ENCODE measurements at regions not wholly inside any gene's neighbourhood (a gene's known extent, or its start where the extent isn't known, plus 50 kb on each side); places are given as distances from the start of the nearest gene placed in this dataset.

DNA sequence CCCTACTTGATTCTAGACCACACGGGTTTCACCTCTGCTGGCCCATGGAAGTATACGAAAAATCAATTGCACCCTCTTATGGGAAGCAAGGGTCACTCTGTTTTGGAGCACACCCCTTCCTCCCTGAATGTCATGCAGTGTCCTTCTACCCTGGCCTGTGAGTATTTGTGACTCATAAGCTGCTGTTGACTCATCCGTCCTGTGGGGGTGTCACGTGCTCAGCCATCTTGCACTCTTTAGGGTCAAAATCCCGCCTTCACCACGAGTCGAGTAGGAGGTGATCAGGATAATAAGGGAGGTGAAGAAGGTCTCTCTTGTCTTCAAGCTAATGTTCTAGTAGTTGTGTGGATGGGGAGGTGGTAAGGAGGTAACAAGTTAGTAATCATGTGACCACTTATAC lies 341.0 kb upstream of the EEF2KMT start:
- Histone ChIP-seq H3K27ac (no peak overlapping the region), H3K4me1 (no peaks in the 10 kb centered on the region), H3K36me3 (no peaks in the 10 kb centered on the region), H3K27me3 (peaks cover 0 to 4% (median 0%) of the 10 kb centered on the region in 9 donors), H3K9me3 (no peaks in the 10 kb centered on the region), H3K4me3 (no peak overlapping the region)
- ATAC-seq: no peak
- DNase-seq: no peak
- WGBS, 4 donors: 70 to 82% (median 77%) methylated on average over 7 of the region's 7 CpGs
- TF ChIP-seq, protein P1, sequence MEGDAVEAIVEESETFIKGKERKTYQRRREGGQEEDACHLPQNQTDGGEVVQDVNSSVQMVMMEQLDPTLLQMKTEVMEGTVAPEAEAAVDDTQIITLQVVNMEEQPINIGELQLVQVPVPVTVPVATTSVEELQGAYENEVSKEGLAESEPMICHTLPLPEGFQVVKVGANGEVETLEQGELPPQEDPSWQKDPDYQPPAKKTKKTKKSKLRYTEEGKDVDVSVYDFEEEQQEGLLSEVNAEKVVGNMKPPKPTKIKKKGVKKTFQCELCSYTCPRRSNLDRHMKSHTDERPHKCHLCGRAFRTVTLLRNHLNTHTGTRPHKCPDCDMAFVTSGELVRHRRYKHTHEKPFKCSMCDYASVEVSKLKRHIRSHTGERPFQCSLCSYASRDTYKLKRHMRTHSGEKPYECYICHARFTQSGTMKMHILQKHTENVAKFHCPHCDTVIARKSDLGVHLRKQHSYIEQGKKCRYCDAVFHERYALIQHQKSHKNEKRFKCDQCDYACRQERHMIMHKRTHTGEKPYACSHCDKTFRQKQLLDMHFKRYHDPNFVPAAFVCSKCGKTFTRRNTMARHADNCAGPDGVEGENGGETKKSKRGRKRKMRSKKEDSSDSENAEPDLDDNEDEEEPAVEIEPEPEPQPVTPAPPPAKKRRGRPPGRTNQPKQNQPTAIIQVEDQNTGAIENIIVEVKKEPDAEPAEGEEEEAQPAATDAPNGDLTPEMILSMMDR (IDR thresholded peaks at IDR 0.05): no peak
- no peak for TF ChIP-seq POLR2A (IDR thresholded peaks at IDR 0.05)
- intact Hi-C loops (cut with DNase I): no loop called here

DNA sequence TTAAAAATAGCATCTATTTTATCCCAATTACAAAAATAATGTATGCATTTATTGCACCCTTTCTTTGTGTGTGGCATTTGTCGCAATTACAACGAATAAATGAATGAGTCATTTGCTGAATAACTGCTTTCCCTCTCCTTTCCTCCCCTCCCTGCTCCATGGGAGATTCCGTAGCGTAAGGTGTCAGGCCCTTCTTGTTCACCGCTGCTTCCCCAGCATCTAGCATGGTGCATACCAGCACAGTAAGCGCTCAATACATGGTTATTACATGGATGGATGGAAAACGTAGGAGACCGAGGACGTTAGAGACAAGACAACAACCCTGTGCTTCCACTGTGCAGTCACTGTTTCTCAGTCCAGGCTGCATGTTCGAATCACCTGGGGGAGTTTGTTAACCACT lies 336.0 kb upstream of the EEF2KMT start:
- Histone ChIP-seq H3K9me3 (no peaks in the 10 kb centered on the region), H3K4me1 (no peaks in the 10 kb centered on the region), H3K4me3 (no peak overlapping the region), H3K27ac (no peak overlapping the region), H3K36me3 (no peaks in the 10 kb centered on the region), H3K27me3 (peaks cover 0 to 4% (median 0%) of the 10 kb centered on the region in 9 donors)
- WGBS, 4 donors: 48 to 74% (median 70%) methylated on average over 10 of the region's 10 CpGs
- intact Hi-C loops (cut with DNase I): no loop called here
- DNase-seq: no peak
- ATAC-seq: no peak
- TF ChIP-seq POLR2A (IDR thresholded peaks at IDR 0.05): no peak
- TF ChIP-seq, protein P1 (IDR thresholded peaks at IDR 0.05): no peak

DNA sequence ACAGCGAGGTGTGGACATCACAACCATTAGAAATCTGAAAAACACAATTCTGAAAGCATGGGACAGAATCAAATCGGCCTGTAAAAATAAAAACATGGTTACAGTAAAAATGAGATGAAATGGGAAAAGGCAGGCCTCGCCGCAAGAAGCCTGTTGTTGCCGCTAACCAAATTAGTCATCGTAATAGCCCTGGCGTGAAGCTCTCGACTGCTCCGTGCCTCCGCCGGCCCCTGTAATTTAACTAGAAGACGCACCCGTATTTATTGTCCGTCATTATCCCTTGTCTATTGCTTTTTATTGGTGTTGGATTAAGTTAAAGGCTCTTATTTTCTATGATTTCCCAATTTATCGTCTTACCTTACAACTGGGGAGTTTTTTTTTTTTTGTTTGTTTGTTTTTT lies 334.6 kb upstream of the EEF2KMT start:
- intact Hi-C loops (cut with DNase I): no loop called here
- WGBS, 4 donors: 87 to 91% (median 89%) methylated on average over 15 of the region's 15 CpGs
- no peak for DNase-seq

DNA sequence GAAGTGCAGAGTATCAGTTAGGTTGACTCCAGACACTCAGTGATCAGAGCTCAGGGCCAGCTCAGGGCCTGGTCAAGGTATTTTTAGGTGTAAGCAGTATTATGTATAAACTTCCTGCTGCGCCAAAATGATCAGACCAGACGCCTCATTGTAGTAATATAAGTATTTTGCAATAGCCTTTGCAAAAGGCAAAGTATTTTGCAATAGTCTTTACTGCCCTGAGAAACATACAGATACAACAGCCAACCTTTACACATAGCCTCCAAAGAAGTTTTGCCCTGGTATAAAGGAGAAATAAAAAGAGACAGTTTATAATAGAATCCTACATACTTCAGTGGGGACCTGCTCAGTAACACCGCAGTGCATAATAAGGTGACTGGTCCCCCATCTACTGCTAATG lies 333.0 kb upstream of the EEF2KMT start:
- TF ChIP-seq, protein P1 (IDR thresholded peaks at IDR 0.05): no peak
- intact Hi-C loops (cut with DNase I): no loop called here

More for the DNA sequence above, 334.6 kb upstream of the EEF2KMT start:
- H3K36me3 ChIP-seq: no peaks in the 10 kb centered on the region
- H3K4me3 ChIP-seq: no peak overlapping the region
- TF ChIP-seq POLR2A (IDR thresholded peaks at IDR 0.05): no peak
- TF ChIP-seq, protein P1 (IDR thresholded peaks at IDR 0.05): no peak
- no peak overlapping the region for H3K27ac ChIP-seq
- H3K27me3 ChIP-seq: peaks cover 0 to 4% (median 0%) of the 10 kb centered on the region in 9 donors
- no peak for ATAC-seq
- H3K4me1 ChIP-seq: no peaks in the 10 kb centered on the region
- H3K9me3 ChIP-seq: no peaks in the 10 kb centered on the region

More for the DNA sequence above, 333.0 kb upstream of the EEF2KMT start:
- no peak overlapping the region for H3K4me3 ChIP-seq
- H3K27ac ChIP-seq: no peak overlapping the region
- H3K9me3 ChIP-seq: no peaks in the 10 kb centered on the region
- H3K36me3 ChIP-seq: no peaks in the 10 kb centered on the region
- DNase-seq (no peak), ATAC-seq (no peak)
- H3K27me3 ChIP-seq: no peaks in the 10 kb centered on the region
- H3K4me1 ChIP-seq: no peaks in the 10 kb centered on the region
- 80 to 91% (median 85%) methylated on average over 3 of the region's 3 CpGs for WGBS, 4 donors

Measured in heart left ventricle (tissue), 16 donors.